Breast epithelium (tissue), 4 donors: ENCODE measurements at regions not wholly inside any gene's neighbourhood (a gene's known extent, or its start where the extent isn't known, plus 50 kb on each side); places are given as distances from the start of the nearest gene placed in this dataset.

ENCODE experiments used
- DNase-seq, 2 donors: peaks; one replicate each; pipeline ENCODE4 v3.0.0-alpha.2; 2019; ENCODE audit warnings: low spot score in 2 of 2
- H3K27ac ChIP-seq, 2 donors: fragments of 200-600 bp; sonication (generic) in 1 of 2; one replicate each; pipeline ENCODE4 v1.5.1; 2016 to 2019; ENCODE audit warnings: mild to moderate bottlenecking in 1 of 2
- H3K27me3 ChIP-seq, 2 donors: fragments of 200-600 bp; sonication (generic) in 1 of 2; one replicate each; pipeline versions ENCODE4 v1.5.1 to v1.6.0; 2017 to 2019; ENCODE audit warnings: control low read depth in 1 of 2, mild to moderate bottlenecking in 1 of 2
- H3K36me3 ChIP-seq: fragments of 200-600 bp; one replicate; pipeline ENCODE4 v1.5.1; 2019
- H3K4me1 ChIP-seq, 2 donors: fragments of 200-600 bp; sonication (generic); one replicate each; pipeline ENCODE4 v1.5.1; 2016 to 2019; ENCODE audit warnings: control low read depth in 1 of 2
- H3K4me3 ChIP-seq, 3 donors: fragments of 200-600 bp; sonication (generic); 1 replicate in 2 of 3; 2 replicates in 1 of 3; pipeline ENCODE4 v1.5.1; 2016 to 2019; ENCODE audit warnings: mild to moderate bottlenecking in 3 of 3, moderate library complexity in 2 of 3
- H3K9me3 ChIP-seq, 2 donors: fragments of 200-600 bp; sonication (generic) in 1 of 2; one replicate each; pipeline ENCODE4 v1.5.1; 2016 to 2019; ENCODE audit warnings: control low read depth in 1 of 2
- CTCF ChIP-seq, 3 donors: fragments of 450-650 bp; IDR thresholded peaks; one replicate each; pipeline ENCODE4 v1.5.1; 2016 to 2017; ENCODE audit warnings: antibody characterized with exemption in 3 of 3, mild to moderate bottlenecking in 3 of 3, moderate library complexity in 3 of 3
- POLR2A ChIP-seq: fragments of 450-650 bp; IDR thresholded peaks from one replicate; pipeline ENCODE4 v1.6.1; 2016; ENCODE audit warnings: antibody characterized with exemption, mild to moderate bottlenecking, moderate library complexity
- POLR2AphosphoS5 ChIP-seq, 3 donors: sonication (generic); formaldehyde crosslinking; IDR thresholded peaks; one replicate each; pipeline ENCODE4 v1.6.1; 2017; ENCODE audit warnings: antibody characterized with exemption in 3 of 3
- intact Hi-C: fragments of 100-400 bp; cut with DNase I; formaldehyde crosslinking; loops from one replicate; pipeline ENCODE4 v1.15.1; 2023; ENCODE audit warnings: low total_unique reads

- Histone ChIP-seq H3K27ac (no peak overlapping the region), H3K4me1 (no peaks in the 10 kb centered on the region), H3K36me3 (no peaks in the 10 kb centered on the region), H3K9me3 (no peaks in the 10 kb centered on the region), H3K4me3 (no peak overlapping the region), H3K27me3 (no peaks in the 10 kb centered on the region)
- no peak for DNase-seq
- TF ChIP-seq CTCF (IDR thresholded peaks at IDR 0.05) (no peak), POLR2A (no peak), POLR2AphosphoS5 (IDR thresholded peaks at IDR 0.05) (no peak)
- intact Hi-C loops: no loop called here
Observed at GRCh38 chr4:127214931-127215330, 417.8 kb upstream of the INTU start.

- no peaks in the 10 kb centered on the region for H3K27me3 ChIP-seq
- H3K4me3 ChIP-seq: no peak overlapping the region
- no peaks in the 10 kb centered on the region for H3K4me1 ChIP-seq
- intact Hi-C loops: no loop called here
- no peak for DNase-seq
- no peak overlapping the region for H3K27ac ChIP-seq
- TF ChIP-seq POLR2A: no peak
- no peak for TF ChIP-seq POLR2AphosphoS5 (IDR thresholded peaks at IDR 0.05)
- no peak for TF ChIP-seq CTCF (IDR thresholded peaks at IDR 0.05)
- H3K36me3 ChIP-seq: no peaks in the 10 kb centered on the region
- no peaks in the 10 kb centered on the region for H3K9me3 ChIP-seq
Observed at GRCh38 chr4:127217586-127218229, 415.0 kb upstream of the INTU start.

GRCh38 chr4:127219232-127219631, 413.5 kb upstream of the INTU start:
- Histone ChIP-seq H3K27me3 (no peaks in the 10 kb centered on the region), H3K4me1 (no peaks in the 10 kb centered on the region), H3K4me3 (no peak overlapping the region), H3K36me3 (no peaks in the 10 kb centered on the region), H3K27ac (no peak overlapping the region), H3K9me3 (no peaks in the 10 kb centered on the region)
- DNase-seq: no peak
- TF ChIP-seq CTCF (IDR thresholded peaks at IDR 0.05): no peak
- no peak for TF ChIP-seq POLR2AphosphoS5 (IDR thresholded peaks at IDR 0.05)
- TF ChIP-seq POLR2A: no peak
- intact Hi-C loops: no loop called here

- Histone ChIP-seq H3K36me3 (no peaks in the 10 kb centered on the region), H3K4me1 (no peaks in the 10 kb centered on the region), H3K9me3 (peaks cover 0 to 3% of the 10 kb centered on the region in 2 donors), H3K27ac (no peak overlapping the region), H3K27me3 (no peaks in the 10 kb centered on the region), H3K4me3 (no peak overlapping the region)
- DNase-seq: no peak
- TF ChIP-seq POLR2A (no peak), CTCF (IDR thresholded peaks at IDR 0.05) (no peak), POLR2AphosphoS5 (IDR thresholded peaks at IDR 0.05) (no peak)
- intact Hi-C loops: no loop called here
Observed at GRCh38 chr4:127224556-127224955, 408.2 kb upstream of the INTU start.

GRCh38 chr4:127229855-127230608, 402.7 kb upstream of the INTU start:
- Histone ChIP-seq H3K27me3 (no peaks in the 10 kb centered on the region), H3K4me1 (no peaks in the 10 kb centered on the region), H3K36me3 (no peaks in the 10 kb centered on the region), H3K27ac (no peak overlapping the region), H3K4me3 (no peak overlapping the region), H3K9me3 (no peaks in the 10 kb centered on the region)
- intact Hi-C loops: no loop called here
- no peak for TF ChIP-seq POLR2AphosphoS5 (IDR thresholded peaks at IDR 0.05)
- no peak for TF ChIP-seq CTCF (IDR thresholded peaks at IDR 0.05)
- TF ChIP-seq POLR2A: no peak
- DNase-seq: no peak
